H9 (cell line): ENCODE measurements at regions not wholly inside any gene's neighbourhood (a gene's known extent, or its start where the extent isn't known, plus 50 kb on each side); places are given as distances from the start of the nearest gene placed in this dataset.

Source experiments
- DNase-seq: peaks from one replicate; pipeline ENCODE4 v3.0.0-alpha.2; 2017
- H2AFZ ChIP-seq: one replicate; pipeline ENCODE4 v1.6.1; 2013; ENCODE audit warnings: mild to moderate bottlenecking, low read length, control low read depth, moderate library complexity
- H2AK5ac ChIP-seq: 2 replicates; pipeline ENCODE4 v1.6.1; 2013; ENCODE audit warnings: low read length, control low read depth, mixed read lengths; ENCODE audit not compliant: insufficient read length
- H2BK120ac ChIP-seq: one replicate; pipeline ENCODE4 v1.6.1; 2013; ENCODE audit warnings: low read depth, mild to moderate bottlenecking, low read length, control low read depth, inconsistent platforms; ENCODE audit not compliant: poor library complexity, severe bottlenecking
- H2BK12ac ChIP-seq: 2 replicates; pipeline ENCODE4 v1.6.1; 2013; ENCODE audit warnings: low read length, control low read depth, mixed read lengths, low read depth; ENCODE audit not compliant: insufficient read length
- H2BK15ac ChIP-seq: 2 replicates; pipeline ENCODE4 v1.6.1; 2013; ENCODE audit warnings: low read depth, low read length, control low read depth
- H2BK20ac ChIP-seq: one replicate; pipeline ENCODE4 v1.6.1; 2013; ENCODE audit warnings: low read depth, mild to moderate bottlenecking, low read length, control low read depth, inconsistent platforms; ENCODE audit not compliant: poor library complexity, severe bottlenecking
- H2BK5ac ChIP-seq: 2 replicates; pipeline ENCODE4 v1.6.1; 2013; ENCODE audit warnings: low read length, control low read depth, mixed read lengths; ENCODE audit not compliant: insufficient read length
- H3K14ac ChIP-seq: 2 replicates; pipeline ENCODE4 v1.6.1; 2013; ENCODE audit warnings: low read length, control low read depth; ENCODE audit not compliant: insufficient read depth
- H3K18ac ChIP-seq: 2 replicates; pipeline ENCODE4 v1.6.1; 2013; ENCODE audit warnings: low read depth, mild to moderate bottlenecking, mixed read lengths, low read length, control low read depth; ENCODE audit not compliant: insufficient read length
- H3K23ac ChIP-seq: 2 replicates; pipeline ENCODE4 v1.6.1; 2013; ENCODE audit warnings: low read length, control low read depth, mixed read lengths, low read depth; ENCODE audit not compliant: insufficient read length
- H3K23me2 ChIP-seq: 2 replicates; pipeline ENCODE4 v1.6.1; 2013; ENCODE audit warnings: low read depth, mild to moderate bottlenecking, mixed read lengths, low read length, control low read depth; ENCODE audit not compliant: insufficient read length, poor library complexity, severe bottlenecking
- H3K27ac ChIP-seq: 2 replicates; pipeline ENCODE4 v1.5.1; 2013; ENCODE audit warnings: low read length, control low read depth, mixed read lengths, low read depth; ENCODE audit not compliant: insufficient read length
- H3K27me3 ChIP-seq: 2 replicates; pipeline ENCODE4 v1.6.1; 2013; ENCODE audit warnings: low read length, control low read depth, inconsistent platforms; ENCODE audit not compliant: insufficient read depth
- H3K4ac ChIP-seq: 2 replicates; pipeline ENCODE4 v1.6.1; 2013; ENCODE audit warnings: low read depth, mild to moderate bottlenecking, control low read depth, inconsistent platforms, low read length, moderate library complexity
- H3K4me1 ChIP-seq: 2 replicates; pipeline ENCODE4 v1.6.1; 2013; ENCODE audit warnings: low read length, control low read depth, inconsistent platforms; ENCODE audit not compliant: insufficient read depth
- H3K4me2 ChIP-seq: 2 replicates; pipeline ENCODE4 v1.6.1; 2013; ENCODE audit warnings: low read length, control low read depth, mixed read lengths; ENCODE audit not compliant: insufficient read length, insufficient read depth
- H3K56ac ChIP-seq: 2 replicates; pipeline ENCODE4 v1.6.1; 2013; ENCODE audit warnings: low read depth, mild to moderate bottlenecking, mixed read lengths, low read length, control low read depth; ENCODE audit not compliant: insufficient read length
- H3K79me1 ChIP-seq: 2 replicates; pipeline ENCODE4 v1.6.1; 2013; ENCODE audit warnings: low read depth, mild to moderate bottlenecking, moderate library complexity, low read length, control low read depth, inconsistent platforms; ENCODE audit not compliant: insufficient read depth, poor library complexity, severe bottlenecking
- H3K79me2 ChIP-seq: 2 replicates; pipeline ENCODE4 v1.6.1; 2013; ENCODE audit warnings: low read length, control low read depth, inconsistent platforms; ENCODE audit not compliant: insufficient read depth
- H3K9ac ChIP-seq: 2 replicates; pipeline ENCODE4 v1.6.1; 2013; ENCODE audit warnings: low read length, control low read depth, mixed read lengths; ENCODE audit not compliant: insufficient read length; ENCODE audit errors: extremely low read depth
- H3K9me3 ChIP-seq: one replicate; pipeline ENCODE4 v1.6.1; 2013; ENCODE audit warnings: low read depth, low read length, inconsistent platforms; ENCODE audit not compliant: control insufficient read depth
- H3T11ph ChIP-seq: one replicate; pipeline ENCODE4 v1.6.1; 2013; ENCODE audit warnings: mild to moderate bottlenecking, low read length, control low read depth, inconsistent platforms
- H4K20me1 ChIP-seq: one replicate; pipeline ENCODE4 v1.6.1; 2013; ENCODE audit not compliant: control insufficient read depth, insufficient read length, insufficient read depth
- H4K5ac ChIP-seq: 2 replicates; pipeline ENCODE4 v1.6.1; 2013; ENCODE audit warnings: low read depth, mild to moderate bottlenecking, mixed read lengths, low read length, control low read depth; ENCODE audit not compliant: insufficient read length
- H4K8ac ChIP-seq: replicated peaks from 2 replicates; pipeline ENCODE4 v1.6.1; 2013; ENCODE audit warnings: low read length, control low read depth, mixed read lengths, low read depth; ENCODE audit not compliant: insufficient read length
- H4K91ac ChIP-seq: 2 replicates; pipeline ENCODE4 v1.6.1; 2013; ENCODE audit warnings: low read depth, mild to moderate bottlenecking, moderate library complexity, mixed read lengths, low read length, control low read depth; ENCODE audit not compliant: insufficient read length
- H3K27ac Mint-ChIP-seq, 3 experiments: 2 replicates in 2 of 3; 3 replicates in 1 of 3; pipeline ENCODE4 v1.8.0; 2020 to 2021; ENCODE audit warnings: mixed read lengths in 3 of 3, mild to moderate bottlenecking in 1 of 3, moderate library complexity in 1 of 3
- H3K27me3 Mint-ChIP-seq: 2 replicates; pipeline ENCODE4 v1.8.0; 2021; ENCODE audit warnings: low read depth, mild to moderate bottlenecking, moderate library complexity, mixed read lengths
- H3K36me3 Mint-ChIP-seq, 3 experiments: 2 replicates in 2 of 3; 3 replicates in 1 of 3; pipeline ENCODE4 v1.8.0; 2020 to 2021; ENCODE audit warnings: low read depth in 3 of 3, mixed read lengths in 3 of 3; ENCODE audit not compliant: insufficient read depth in 1 of 3
- H3K4me1 Mint-ChIP-seq, 2 experiments: 2 replicates each; pipeline ENCODE4 v1.8.0; 2020; ENCODE audit warnings: mixed read lengths in 2 of 2
- H3K4me3 Mint-ChIP-seq, 2 experiments: 2 replicates in 1 of 2; 3 replicates in 1 of 2; pipeline ENCODE4 v1.8.0; 2020 to 2021; ENCODE audit warnings: mild to moderate bottlenecking in 2 of 2, mixed read lengths in 2 of 2, moderate library complexity in 1 of 2
- H3K9me3 Mint-ChIP-seq, 2 experiments: 2 replicates in 1 of 2; 3 replicates in 1 of 2; pipeline ENCODE4 v1.8.0; 2020; ENCODE audit warnings: mild to moderate bottlenecking in 2 of 2, mixed read lengths in 2 of 2, moderate library complexity in 1 of 2
- WGBS: extraction: QIAGEN DNeasy Blood & Tissue Kit; methylation state at CpG from one replicate; pipeline ENCODE4 v1.1.7; 2013; ENCODE audit warnings: missing lambda C conversion rate, low lambda C conversion rate, mixed read lengths; ENCODE audit not compliant: insufficient read length; ENCODE audit errors: extremely low coverage; 5-methylcytosine and 5-hydroxymethylcytosine counted together
- TF ChIP-seq, protein P1 (sequence below): fragments of 200-600 bp; sonication (generic); conservative IDR thresholded peaks from 3 replicates; pipeline ENCODE4 v1.8.0; 2021; ENCODE audit warnings: antibody characterized with exemption, mild to moderate bottlenecking

DNA sequence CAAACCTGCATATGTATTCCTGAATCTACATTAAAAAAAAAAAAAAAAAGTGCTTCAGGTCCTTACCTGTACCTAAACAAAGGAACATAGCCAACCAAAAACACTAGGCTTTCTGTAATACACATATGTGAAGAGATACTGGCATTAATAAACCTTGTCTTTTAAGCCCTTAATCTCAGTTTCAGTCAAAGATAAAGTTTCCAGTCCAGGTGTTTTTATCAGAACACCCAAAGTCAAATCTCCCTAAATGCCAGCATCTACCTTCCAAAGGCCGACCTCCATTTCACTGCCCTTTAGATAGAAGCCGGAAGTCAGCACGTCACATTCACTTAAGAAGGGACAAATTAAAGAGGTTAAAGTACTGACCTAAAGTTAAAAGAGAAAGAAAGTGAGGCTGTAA lies 79.8 kb upstream of the NEBL start:
- no peak overlapping the region for H2AFZ ChIP-seq
- no peaks in the 10 kb centered on the region for H3K27me3 Mint-ChIP-seq
- no peak overlapping the region for H3K27ac ChIP-seq
- no peaks in the 10 kb centered on the region for H3K79me1 ChIP-seq
- H3K4me3 Mint-ChIP-seq: no peak overlapping the region
- WGBS: no CpG with 5 or more reads among the region's 3 CpGs
- H2AK5ac ChIP-seq: no peak overlapping the region
- H2BK5ac ChIP-seq: no peak overlapping the region
- H3K79me2 ChIP-seq: no peaks in the 10 kb centered on the region
- no peaks in the 10 kb centered on the region for H3K27me3 ChIP-seq
- H3K27ac Mint-ChIP-seq: no peak overlapping the region
- H3K23me2 ChIP-seq: no peaks in the 10 kb centered on the region
- no peak overlapping the region for H4K8ac ChIP-seq
- no peak overlapping the region for H2BK20ac ChIP-seq
- no peak overlapping the region for H3K14ac ChIP-seq
- no peak overlapping the region for H3K4ac ChIP-seq
- H3K9me3 ChIP-seq: no peaks in the 10 kb centered on the region
- H3K56ac ChIP-seq: no peak overlapping the region
- DNase-seq: no peak
- H3K18ac ChIP-seq: no peak overlapping the region
- H2BK120ac ChIP-seq: no peak overlapping the region
- no peak overlapping the region for H4K5ac ChIP-seq
- H3K9ac ChIP-seq: no peak overlapping the region
- no peak overlapping the region for H3K4me2 ChIP-seq
- peaks cover 2 to 13% of the 10 kb centered on the region in 2 experiments; a peak in 2 of 4 replicates for H3K4me1 Mint-ChIP-seq
- no peaks in the 10 kb centered on the region for H3K36me3 Mint-ChIP-seq
- no peaks in the 10 kb centered on the region for H3K9me3 Mint-ChIP-seq
- H4K20me1 ChIP-seq: no peaks in the 10 kb centered on the region
- no peak overlapping the region for H2BK12ac ChIP-seq
- H3K23ac ChIP-seq: no peak overlapping the region
- H3K4me1 ChIP-seq: no peaks in the 10 kb centered on the region
- no peak overlapping the region for H3T11ph ChIP-seq
- H2BK15ac ChIP-seq: no peak overlapping the region
- no peak overlapping the region for H4K91ac ChIP-seq
- TF ChIP-seq, protein P1, sequence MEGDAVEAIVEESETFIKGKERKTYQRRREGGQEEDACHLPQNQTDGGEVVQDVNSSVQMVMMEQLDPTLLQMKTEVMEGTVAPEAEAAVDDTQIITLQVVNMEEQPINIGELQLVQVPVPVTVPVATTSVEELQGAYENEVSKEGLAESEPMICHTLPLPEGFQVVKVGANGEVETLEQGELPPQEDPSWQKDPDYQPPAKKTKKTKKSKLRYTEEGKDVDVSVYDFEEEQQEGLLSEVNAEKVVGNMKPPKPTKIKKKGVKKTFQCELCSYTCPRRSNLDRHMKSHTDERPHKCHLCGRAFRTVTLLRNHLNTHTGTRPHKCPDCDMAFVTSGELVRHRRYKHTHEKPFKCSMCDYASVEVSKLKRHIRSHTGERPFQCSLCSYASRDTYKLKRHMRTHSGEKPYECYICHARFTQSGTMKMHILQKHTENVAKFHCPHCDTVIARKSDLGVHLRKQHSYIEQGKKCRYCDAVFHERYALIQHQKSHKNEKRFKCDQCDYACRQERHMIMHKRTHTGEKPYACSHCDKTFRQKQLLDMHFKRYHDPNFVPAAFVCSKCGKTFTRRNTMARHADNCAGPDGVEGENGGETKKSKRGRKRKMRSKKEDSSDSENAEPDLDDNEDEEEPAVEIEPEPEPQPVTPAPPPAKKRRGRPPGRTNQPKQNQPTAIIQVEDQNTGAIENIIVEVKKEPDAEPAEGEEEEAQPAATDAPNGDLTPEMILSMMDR: no peak
